ENCODE measurements at regions not wholly inside any gene's neighbourhood (a gene's known extent, or its start where the extent isn't known, plus 50 kb on each side); places are given as distances from the start of the nearest gene placed in this dataset.

GRCh38 chr4:125020089-125021034 is 294.4 kb upstream of the FAT4 start:
- POLR2A ChIA-PET, result no interaction called here
- TF ChIP-seq, protein P1, sequence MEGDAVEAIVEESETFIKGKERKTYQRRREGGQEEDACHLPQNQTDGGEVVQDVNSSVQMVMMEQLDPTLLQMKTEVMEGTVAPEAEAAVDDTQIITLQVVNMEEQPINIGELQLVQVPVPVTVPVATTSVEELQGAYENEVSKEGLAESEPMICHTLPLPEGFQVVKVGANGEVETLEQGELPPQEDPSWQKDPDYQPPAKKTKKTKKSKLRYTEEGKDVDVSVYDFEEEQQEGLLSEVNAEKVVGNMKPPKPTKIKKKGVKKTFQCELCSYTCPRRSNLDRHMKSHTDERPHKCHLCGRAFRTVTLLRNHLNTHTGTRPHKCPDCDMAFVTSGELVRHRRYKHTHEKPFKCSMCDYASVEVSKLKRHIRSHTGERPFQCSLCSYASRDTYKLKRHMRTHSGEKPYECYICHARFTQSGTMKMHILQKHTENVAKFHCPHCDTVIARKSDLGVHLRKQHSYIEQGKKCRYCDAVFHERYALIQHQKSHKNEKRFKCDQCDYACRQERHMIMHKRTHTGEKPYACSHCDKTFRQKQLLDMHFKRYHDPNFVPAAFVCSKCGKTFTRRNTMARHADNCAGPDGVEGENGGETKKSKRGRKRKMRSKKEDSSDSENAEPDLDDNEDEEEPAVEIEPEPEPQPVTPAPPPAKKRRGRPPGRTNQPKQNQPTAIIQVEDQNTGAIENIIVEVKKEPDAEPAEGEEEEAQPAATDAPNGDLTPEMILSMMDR (IDR thresholded peaks at IDR 0.05; ENCODE audit: insufficient read depth, low read length, missing control alignments), result no peak
- H3K4me3 ChIP-seq (ENCODE audit: low read depth, low read length), result no peak overlapping the region
- CTCF ChIA-PET, result interaction anchor here (1.0 kb wide), 1 partner anchor 684 kb away, joined by 3 read pairs; no protein-coding TSS in a partner anchor
- DNase-seq (ENCODE audit: low read depth, low spot score), result no peak

DNA sequence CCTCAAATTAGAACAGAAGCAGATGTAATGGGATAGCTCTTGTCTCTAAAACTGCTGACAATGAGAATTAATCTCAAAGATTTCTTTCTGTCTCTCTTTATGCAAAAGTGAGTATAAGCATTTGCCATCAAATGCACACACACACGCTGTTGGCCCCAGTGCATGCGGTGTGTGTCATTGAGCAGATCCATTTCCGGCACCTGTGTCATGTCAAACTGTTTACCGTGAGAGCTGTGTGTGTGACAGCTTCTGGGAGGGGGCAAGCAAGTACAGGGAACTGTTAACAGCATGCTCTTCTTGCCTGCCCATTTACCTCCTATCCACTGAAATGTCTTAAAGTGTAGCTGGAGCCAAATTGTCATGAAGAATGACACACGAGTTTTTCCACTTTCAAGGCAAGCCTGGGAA is 297.9 kb upstream of the FAT4 start:
- TF ChIP-seq, protein P1 (IDR thresholded peaks at IDR 0.05; ENCODE audit: insufficient read depth, low read length, missing control alignments), result no peak
- CTCF ChIA-PET, result no interaction called here
- POLR2A ChIA-PET, result no interaction called here
- H3K4me3 ChIP-seq (ENCODE audit: low read depth, low read length), result no peak overlapping the region
- DNase-seq (ENCODE audit: low read depth, low spot score), result no peak

GRCh38 chr4:125013891-125014290 is 300.9 kb upstream of the FAT4 start:
- DNase-seq (ENCODE audit: low read depth, low spot score), result no peak
- H3K4me3 ChIP-seq (ENCODE audit: low read depth, low read length), result no peak overlapping the region
- TF ChIP-seq, protein P1 (IDR thresholded peaks at IDR 0.05; ENCODE audit: insufficient read depth, low read length, missing control alignments), result no peak
- POLR2A ChIA-PET, result no interaction called here
- CTCF ChIA-PET, result no interaction called here

DNA sequence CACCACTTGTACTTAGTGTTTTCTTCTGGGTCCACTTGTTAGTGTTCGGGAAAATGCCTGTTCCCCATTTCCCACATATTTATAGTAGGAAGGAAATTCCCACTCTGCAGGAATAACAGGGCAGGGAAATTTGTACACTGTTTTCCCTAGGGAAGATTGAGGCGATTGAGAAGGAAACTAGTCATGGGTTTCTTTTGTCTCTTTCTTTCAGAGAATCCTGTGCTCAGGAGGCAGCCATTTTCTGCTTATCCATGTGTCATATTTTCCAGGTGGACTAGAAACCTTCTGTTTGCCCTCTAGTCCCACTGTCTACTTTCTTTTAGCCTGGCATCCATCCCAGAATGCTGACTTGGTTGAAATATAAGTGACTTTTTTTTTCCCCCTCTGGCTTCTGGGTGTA is 299.1 kb upstream of the ANKRD50 start:
- CTCF ChIA-PET, result no interaction called here
- TF ChIP-seq, protein P1 (IDR thresholded peaks at IDR 0.05; ENCODE audit: insufficient read depth, low read length, missing control alignments), result no peak
- H3K4me3 ChIP-seq (ENCODE audit: low read depth, low read length), result no peak overlapping the region
- no peak for DNase-seq (ENCODE audit: low read depth, low spot score)
- POLR2A ChIA-PET, result no interaction called here

GRCh38 chr4:125010796-125011503 is 298.4 kb upstream of the ANKRD50 start:
- TF ChIP-seq, protein P1 (IDR thresholded peaks at IDR 0.05; ENCODE audit: insufficient read depth, low read length, missing control alignments), result no peak
- ChIA-PET POLR2A (no interaction called here), CTCF (no interaction called here)
- no peak for DNase-seq (ENCODE audit: low read depth, low spot score)
- H3K4me3 ChIP-seq (ENCODE audit: low read depth, low read length), result no peak overlapping the region

- CTCF ChIA-PET, result no interaction called here
Observed at GRCh38 chr4:125008676-125009075, 296.1 kb upstream of the ANKRD50 start.

More at GRCh38 chr4:125008676-125009075, 296.1 kb upstream of the ANKRD50 start:
- H3K4me3 ChIP-seq (ENCODE audit: low read depth, low read length), result no peak overlapping the region
- no peak for DNase-seq (ENCODE audit: low read depth, low spot score)
- POLR2A ChIA-PET, result no interaction called here
- TF ChIP-seq, protein P1 (IDR thresholded peaks at IDR 0.05; ENCODE audit: insufficient read depth, low read length, missing control alignments), result no peak
